Left ventricle myocardium inferior (tissue), 1 donor: ENCODE measurements at regions not wholly inside any gene's neighbourhood (a gene's known extent, or its start where the extent isn't known, plus 50 kb on each side); places are given as distances from the start of the nearest gene placed in this dataset.

Experiments
- DNase-seq: peaks from one replicate; pipeline ENCODE4 v3.0.0-alpha.2; 2020
- H3K27ac ChIP-seq: fragments of 200-600 bp; replicated peaks from 2 replicates; pipeline ENCODE4 v1.8.0; 2021
- H3K27me3 ChIP-seq: fragments of 200-600 bp; 2 replicates; pipeline ENCODE4 v1.8.0; 2021; ENCODE audit warnings: low read depth
- H3K36me3 ChIP-seq: fragments of 200-600 bp; 2 replicates; pipeline ENCODE4 v1.8.0; 2021
- H3K4me1 ChIP-seq: fragments of 200-600 bp; 2 replicates; pipeline ENCODE4 v1.8.0; 2021
- H3K4me3 ChIP-seq: fragments of 200-600 bp; 2 replicates; pipeline ENCODE4 v1.8.0; 2021; ENCODE audit warnings: mild to moderate bottlenecking, moderate library complexity
- H3K9me3 ChIP-seq: fragments of 200-600 bp; replicated peaks from 2 replicates; pipeline ENCODE4 v1.8.0; 2021
- intact Hi-C: fragments of 100-400 bp; cut with micrococcal nuclease; formaldehyde crosslinking; loops from one replicate; pipeline ENCODE4 v1.11.0; 2022
- TF ChIP-seq, protein P1 (sequence below): fragments of 200-600 bp; IDR thresholded peaks from 2 replicates; pipeline ENCODE4 v1.8.0; 2021; ENCODE audit warnings: antibody characterized with exemption, mild to moderate bottlenecking, borderline replicate concordance
- donor health status: DM: no; HTN: yes; CAD: no; lungs with severe emphysema.

DNA sequence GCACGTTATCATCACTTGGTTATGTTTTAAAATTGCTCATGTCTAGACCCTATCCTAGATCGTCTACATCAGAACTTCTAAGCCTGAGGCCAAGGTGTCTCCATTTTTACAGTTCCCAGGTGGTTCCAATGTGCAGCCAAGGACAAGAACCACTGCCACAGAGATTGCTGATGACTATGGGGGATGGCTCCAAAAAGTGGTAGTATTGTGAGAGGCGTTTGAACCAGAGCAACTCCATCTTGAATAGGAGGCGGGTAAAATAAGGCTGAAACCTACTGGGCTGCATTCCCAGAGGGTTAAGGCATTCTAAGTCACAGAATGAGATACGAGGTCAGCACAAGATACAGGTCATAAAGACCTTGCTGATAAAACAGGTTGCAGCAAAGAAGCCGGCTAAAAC lies 195.6 kb upstream of the FOXN2 start:
- TF ChIP-seq, protein P1, sequence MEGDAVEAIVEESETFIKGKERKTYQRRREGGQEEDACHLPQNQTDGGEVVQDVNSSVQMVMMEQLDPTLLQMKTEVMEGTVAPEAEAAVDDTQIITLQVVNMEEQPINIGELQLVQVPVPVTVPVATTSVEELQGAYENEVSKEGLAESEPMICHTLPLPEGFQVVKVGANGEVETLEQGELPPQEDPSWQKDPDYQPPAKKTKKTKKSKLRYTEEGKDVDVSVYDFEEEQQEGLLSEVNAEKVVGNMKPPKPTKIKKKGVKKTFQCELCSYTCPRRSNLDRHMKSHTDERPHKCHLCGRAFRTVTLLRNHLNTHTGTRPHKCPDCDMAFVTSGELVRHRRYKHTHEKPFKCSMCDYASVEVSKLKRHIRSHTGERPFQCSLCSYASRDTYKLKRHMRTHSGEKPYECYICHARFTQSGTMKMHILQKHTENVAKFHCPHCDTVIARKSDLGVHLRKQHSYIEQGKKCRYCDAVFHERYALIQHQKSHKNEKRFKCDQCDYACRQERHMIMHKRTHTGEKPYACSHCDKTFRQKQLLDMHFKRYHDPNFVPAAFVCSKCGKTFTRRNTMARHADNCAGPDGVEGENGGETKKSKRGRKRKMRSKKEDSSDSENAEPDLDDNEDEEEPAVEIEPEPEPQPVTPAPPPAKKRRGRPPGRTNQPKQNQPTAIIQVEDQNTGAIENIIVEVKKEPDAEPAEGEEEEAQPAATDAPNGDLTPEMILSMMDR = no peak
- intact Hi-C loops = no loop called here
- H3K36me3 ChIP-seq = no peaks in the 10 kb centered on the region
- no peaks in the 10 kb centered on the region for H3K4me1 ChIP-seq
- no peak overlapping the region for H3K4me3 ChIP-seq
- no peak overlapping the region for H3K27ac ChIP-seq
- H3K9me3 ChIP-seq = no peaks in the 10 kb centered on the region
- DNase-seq = no peak
- no peaks in the 10 kb centered on the region for H3K27me3 ChIP-seq

DNA sequence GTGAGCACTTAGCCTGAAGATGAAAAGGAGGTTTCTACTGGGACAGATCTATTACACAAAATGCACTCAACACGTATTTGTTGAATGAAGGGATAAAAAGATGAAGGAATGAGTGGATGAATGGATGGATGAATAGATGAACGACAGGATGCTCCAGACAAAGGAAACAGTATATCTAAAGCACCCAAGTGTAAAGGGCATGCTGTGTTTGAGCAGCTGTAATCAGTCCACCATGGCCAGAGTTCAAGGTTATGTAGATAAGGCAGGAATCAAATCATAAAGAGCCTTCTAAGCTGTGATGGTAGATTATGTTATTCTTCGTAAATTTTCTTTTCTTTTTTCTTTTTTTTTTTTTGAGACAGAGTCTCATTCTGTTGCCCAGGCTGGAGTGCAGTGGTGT lies 194.4 kb upstream of the FOXN2 start:
- intact Hi-C loops = no loop called here

DNA sequence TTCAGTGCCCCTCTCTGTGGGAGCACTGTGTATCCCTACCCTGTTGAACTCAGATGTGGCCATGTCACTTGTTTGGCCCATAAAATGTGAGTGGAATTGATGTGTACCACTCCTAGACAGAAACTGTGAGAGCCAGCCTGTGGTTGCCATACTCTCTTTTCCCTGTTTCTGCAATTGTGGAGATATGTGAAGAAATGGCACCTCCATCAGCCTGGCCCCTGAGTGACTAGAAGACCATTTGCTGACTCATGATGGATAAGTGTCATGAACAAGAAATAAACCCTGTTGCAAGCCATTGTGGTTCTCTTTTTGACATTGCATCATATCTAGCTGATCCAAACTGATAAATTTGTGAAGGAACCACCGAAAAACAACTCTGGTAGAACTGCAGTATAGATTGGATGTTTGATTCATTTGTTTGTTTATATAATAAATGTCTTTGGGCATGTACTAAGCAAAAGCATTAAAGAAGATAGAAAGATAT lies 193.7 kb upstream of the FOXN2 start:
- intact Hi-C loops = no loop called here
- no peak overlapping the region for H3K27ac ChIP-seq

More for the DNA sequence above, 194.4 kb upstream of the FOXN2 start:
- no peaks in the 10 kb centered on the region for H3K9me3 ChIP-seq
- H3K27me3 ChIP-seq = no peaks in the 10 kb centered on the region
- no peaks in the 10 kb centered on the region for H3K4me1 ChIP-seq
- TF ChIP-seq, protein P1 = no peak
- H3K4me3 ChIP-seq = no peak overlapping the region
- no peaks in the 10 kb centered on the region for H3K36me3 ChIP-seq
- no peak overlapping the region for H3K27ac ChIP-seq
- no peak for DNase-seq

DNA sequence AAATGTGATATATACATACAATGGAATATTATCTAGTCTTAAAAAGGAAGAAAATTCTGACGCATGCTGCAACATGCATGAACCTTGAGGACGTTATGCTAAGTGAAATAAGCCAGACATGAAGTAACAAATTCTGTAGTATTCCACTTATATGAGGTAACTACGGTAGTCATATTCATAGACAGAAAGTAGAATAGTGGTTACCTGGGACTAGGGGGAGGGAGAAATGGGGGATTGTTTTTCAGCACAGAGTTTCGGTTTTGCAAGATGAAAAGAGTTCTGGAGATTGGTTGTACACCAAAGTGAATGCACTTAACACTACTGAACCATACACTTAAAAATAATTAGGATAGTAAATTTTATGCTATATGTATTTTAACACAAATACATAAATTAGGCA lies 192.3 kb upstream of the FOXN2 start:
- H3K4me1 ChIP-seq = no peaks in the 10 kb centered on the region
- intact Hi-C loops = no loop called here
- TF ChIP-seq, protein P1 = no peak
- H3K27ac ChIP-seq = no peak overlapping the region
- H3K27me3 ChIP-seq = no peaks in the 10 kb centered on the region
- no peak overlapping the region for H3K4me3 ChIP-seq
- DNase-seq = no peak
- H3K36me3 ChIP-seq = no peaks in the 10 kb centered on the region
- no peaks in the 10 kb centered on the region for H3K9me3 ChIP-seq

More for the DNA sequence above, 193.7 kb upstream of the FOXN2 start:
- Histone ChIP-seq H3K27me3 (no peaks in the 10 kb centered on the region), H3K4me1 (no peaks in the 10 kb centered on the region), H3K36me3 (no peaks in the 10 kb centered on the region), H3K4me3 (no peak overlapping the region), H3K9me3 (no peaks in the 10 kb centered on the region)
- DNase-seq = no peak
- TF ChIP-seq, protein P1 = no peak

DNA sequence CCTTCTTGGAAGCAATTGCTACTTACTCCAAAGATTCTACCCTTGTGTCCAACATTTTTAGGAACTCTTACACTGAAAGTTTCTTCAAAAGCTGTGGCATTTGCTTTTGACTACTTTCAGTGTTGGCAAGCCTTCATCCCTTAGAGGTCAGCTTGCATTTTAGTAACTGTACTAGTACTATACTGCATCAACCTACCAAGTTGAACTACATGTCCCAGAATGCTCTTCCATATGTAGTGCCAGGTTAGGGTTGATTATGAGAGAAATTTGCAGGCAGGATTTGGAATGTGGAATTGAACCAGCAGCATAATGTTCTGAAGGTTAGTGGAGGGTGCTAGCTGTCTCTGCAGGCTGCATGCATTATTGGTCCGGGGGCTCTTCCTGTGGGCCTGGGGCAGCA lies 189.9 kb upstream of the FOXN2 start:
- no peak for DNase-seq
- TF ChIP-seq, protein P1 = no peak
- no peak overlapping the region for H3K27ac ChIP-seq
- peaks cover 5% of the 10 kb centered on the region for H3K9me3 ChIP-seq
- no peaks in the 10 kb centered on the region for H3K27me3 ChIP-seq
- intact Hi-C loops = no loop called here
- H3K4me1 ChIP-seq = no peaks in the 10 kb centered on the region
- no peaks in the 10 kb centered on the region for H3K36me3 ChIP-seq
- H3K4me3 ChIP-seq = no peak overlapping the region

DNA sequence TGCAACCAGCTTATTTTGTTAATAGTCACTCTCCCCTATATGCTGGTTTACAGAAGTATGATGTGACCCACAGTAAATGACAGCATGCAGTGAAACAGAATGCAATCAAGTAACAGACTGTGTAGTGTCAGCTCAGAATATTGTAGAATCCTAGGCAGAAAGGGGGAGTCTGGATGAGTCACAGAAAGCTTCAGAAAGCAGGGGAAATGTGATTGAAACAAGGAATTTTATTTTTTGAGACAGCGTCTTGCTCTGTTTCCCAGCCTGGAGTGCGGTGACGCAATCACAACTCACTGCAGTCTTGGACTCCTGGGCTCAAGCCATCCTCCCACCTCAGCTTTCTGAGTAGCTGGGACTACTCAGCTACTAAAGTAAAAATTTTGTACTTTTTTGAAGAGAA lies 188.3 kb upstream of the FOXN2 start:
- H3K36me3 ChIP-seq = no peaks in the 10 kb centered on the region
- intact Hi-C loops = no loop called here
- H3K9me3 ChIP-seq = peaks cover 6% of the 10 kb centered on the region
- no peaks in the 10 kb centered on the region for H3K4me1 ChIP-seq
- no peak for DNase-seq
- no peaks in the 10 kb centered on the region for H3K27me3 ChIP-seq
- H3K4me3 ChIP-seq = no peak overlapping the region
- TF ChIP-seq, protein P1 = no peak
- no peak overlapping the region for H3K27ac ChIP-seq
